MM.1S (cell line): ENCODE measurements at regions not wholly inside any gene's neighbourhood (a gene's known extent, or its start where the extent isn't known, plus 50 kb on each side); places are given as distances from the start of the nearest gene placed in this dataset.
"Not testable (repeated sequence)": the region's sequence is repeated elsewhere in the genome, so short reads cannot be mapped to it uniquely, and the experiment has no call there.

Source experiments
- DNase-seq: peaks from one replicate; pipeline ENCODE4 v3.0.0-alpha.2; 2015
- H2AFZ ChIP-seq: fragments of 300-600 bp; sonication (generic); 2 replicates; pipeline ENCODE4 v1.6.0; 2016; ENCODE audit warnings: antibody characterized with exemption, low read length
- H3F3A ChIP-seq: fragments of 300-600 bp; sonication (generic); 2 replicates; pipeline ENCODE4 v1.6.1; 2016; ENCODE audit warnings: mild to moderate bottlenecking, antibody characterized with exemption, low read length, moderate library complexity, mixed read lengths; ENCODE audit not compliant: insufficient read depth
- H3K27ac ChIP-seq: fragments of 300-600 bp; sonication (generic); 2 replicates; pipeline ENCODE4 v1.5.1; 2016; ENCODE audit warnings: mild to moderate bottlenecking, low read length
- H3K27me3 ChIP-seq: fragments of 300-600 bp; sonication (generic); replicated peaks from 2 replicates; pipeline ENCODE4 v1.6.0; 2016; ENCODE audit warnings: low read length; ENCODE audit not compliant: insufficient read depth
- H3K36me3 ChIP-seq: fragments of 300-600 bp; sonication (generic); replicated peaks from 2 replicates; pipeline ENCODE4 v1.6.1; 2016; ENCODE audit warnings: mild to moderate bottlenecking, low read length, mixed read lengths; ENCODE audit not compliant: insufficient read depth
- H3K4me1 ChIP-seq: fragments of 300-600 bp; sonication (generic); 2 replicates; pipeline ENCODE4 v1.6.1; 2016; ENCODE audit warnings: low read length, mixed read lengths
- H3K4me2 ChIP-seq: fragments of 300-600 bp; sonication (generic); 2 replicates; pipeline ENCODE4 v1.6.0; 2016; ENCODE audit warnings: low read depth, low read length
- H3K4me3 ChIP-seq: fragments of 300-600 bp; sonication (generic); 2 replicates; pipeline ENCODE4 v1.5.1; 2016; ENCODE audit warnings: low read length, mixed read lengths
- H3K79me2 ChIP-seq: fragments of 300-600 bp; sonication (generic); 2 replicates; pipeline ENCODE4 v1.6.1; 2016; ENCODE audit warnings: mixed run types, low read length, mixed read lengths
- H3K9ac ChIP-seq: fragments of 300-600 bp; sonication (generic); 2 replicates; pipeline ENCODE4 v1.6.1; 2016; ENCODE audit warnings: low read length, mixed read lengths
- H3K9me2 ChIP-seq: fragments of 300-600 bp; sonication (generic); replicated peaks from 2 replicates; pipeline ENCODE4 v1.6.1; 2016; ENCODE audit warnings: mild to moderate bottlenecking, low read length, mixed read lengths; ENCODE audit not compliant: insufficient read depth
- H3K9me3 ChIP-seq: fragments of 300-600 bp; sonication (generic); replicated peaks from 2 replicates; pipeline ENCODE4 v1.6.1; 2016; ENCODE audit warnings: mild to moderate bottlenecking, low read length, mixed read lengths; ENCODE audit not compliant: insufficient read depth
- H4K20me1 ChIP-seq: fragments of 300-600 bp; sonication (generic); 2 replicates; pipeline ENCODE4 v1.6.1; 2016; ENCODE audit warnings: mild to moderate bottlenecking, low read length, moderate library complexity, mixed read lengths; ENCODE audit not compliant: insufficient read depth

DNA sequence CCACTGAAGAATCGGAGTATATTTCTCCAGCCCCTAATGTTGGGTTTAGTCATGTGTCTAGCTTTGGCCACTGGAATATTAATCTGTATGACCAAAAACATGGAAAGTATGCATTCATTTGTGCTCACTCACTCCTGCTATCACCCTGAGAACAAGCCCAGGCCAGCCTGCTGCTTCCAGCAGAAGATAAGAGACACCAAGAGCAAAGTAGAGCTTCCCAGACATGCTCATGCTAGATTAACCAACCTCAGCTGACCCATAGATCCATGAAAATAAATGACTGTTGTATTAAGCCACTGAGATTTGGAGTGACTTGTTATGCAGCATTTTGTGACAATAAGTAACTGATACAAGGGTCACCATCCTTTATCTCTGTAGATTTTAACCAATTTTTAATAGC is 96.9 kb downstream of the UNC93B1 start:
- not testable (repeated sequence) for H3K36me3 ChIP-seq, H3K9ac ChIP-seq, H3K4me2 ChIP-seq, H3F3A ChIP-seq, H3K9me2 ChIP-seq, H2AFZ ChIP-seq, H3K79me2 ChIP-seq, H3K9me3 ChIP-seq, H3K4me3 ChIP-seq, DNase-seq, H3K27ac ChIP-seq, H3K27me3 ChIP-seq, H4K20me1 ChIP-seq, H3K4me1 ChIP-seq

DNA sequence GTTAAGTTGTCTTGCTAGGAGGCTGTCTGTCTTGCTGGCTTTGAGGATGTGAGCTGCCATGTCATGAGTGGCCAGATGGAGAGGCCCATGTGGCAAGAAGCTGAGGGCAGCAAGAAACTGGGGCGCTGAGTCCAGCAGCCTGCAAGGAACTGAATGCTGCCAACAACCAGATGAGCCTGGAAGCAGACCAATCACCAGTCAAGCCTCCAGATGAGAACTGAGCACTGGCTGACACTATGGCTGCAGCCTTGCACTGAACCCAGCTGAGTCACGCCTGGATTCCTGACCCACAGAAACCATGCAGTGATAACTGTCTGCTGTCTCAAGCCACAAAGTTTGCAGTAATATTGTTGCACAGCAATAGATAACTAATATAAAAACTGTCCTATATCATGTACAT is 104.4 kb downstream of the UNC93B1 start:
- not testable (repeated sequence) for DNase-seq, H3K4me2 ChIP-seq, H3K9me2 ChIP-seq, H3K9ac ChIP-seq, H3F3A ChIP-seq, H2AFZ ChIP-seq, H3K4me3 ChIP-seq, H3K36me3 ChIP-seq, H3K27ac ChIP-seq, H3K4me1 ChIP-seq, H3K79me2 ChIP-seq, H4K20me1 ChIP-seq, H3K27me3 ChIP-seq, H3K9me3 ChIP-seq

DNA sequence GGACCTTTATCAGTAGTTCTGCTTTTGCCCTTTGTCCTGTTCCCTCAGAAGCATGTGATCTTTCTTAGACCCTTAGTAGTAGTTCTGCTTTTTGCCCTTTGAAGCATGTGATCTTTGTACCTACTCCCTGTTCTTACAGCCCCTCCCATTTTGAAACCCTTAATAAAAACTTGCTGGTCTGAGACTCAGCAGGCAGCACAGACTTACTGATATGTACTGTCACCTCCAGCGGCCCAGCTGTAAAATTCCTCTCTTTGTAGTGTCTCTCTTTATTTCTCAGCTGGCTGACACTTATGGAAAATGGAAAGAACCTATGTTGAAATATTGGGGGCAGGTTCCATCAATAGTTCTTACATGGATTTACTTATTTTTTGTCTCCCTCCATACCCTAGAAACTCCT is 110.4 kb downstream of the UNC93B1 start:
- H3K27ac ChIP-seq, H3K4me1 ChIP-seq, H3K9me2 ChIP-seq, H3K36me3 ChIP-seq, H3K4me2 ChIP-seq, H3F3A ChIP-seq, H3K9me3 ChIP-seq, H3K4me3 ChIP-seq, H3K9ac ChIP-seq, H2AFZ ChIP-seq, H4K20me1 ChIP-seq, DNase-seq, H3K27me3 ChIP-seq: not testable (repeated sequence)
- peaks cover 11% of the 10 kb centered on the region for H3K79me2 ChIP-seq

DNA sequence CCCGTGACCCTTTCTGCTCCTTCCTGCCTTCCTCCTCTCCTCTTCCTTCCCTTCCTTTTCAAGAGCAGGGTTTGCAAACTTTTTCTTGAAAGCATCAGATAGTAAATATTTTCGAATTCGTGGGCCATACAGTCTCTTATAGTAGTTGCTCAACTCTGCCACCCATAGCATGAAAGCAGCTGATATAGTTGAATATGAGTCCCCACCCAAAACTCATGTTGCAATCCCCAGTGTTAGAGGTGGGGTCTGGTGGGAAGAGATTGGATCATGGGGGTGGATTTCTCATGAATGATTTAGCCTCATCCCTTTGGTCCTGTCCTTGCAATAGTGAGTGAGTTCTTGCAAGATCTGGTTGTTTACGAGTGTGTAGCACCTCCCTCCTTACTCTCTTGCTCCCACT is 114.3 kb downstream of the UNC93B1 start:
- H3K9me2 ChIP-seq, H3K36me3 ChIP-seq, H4K20me1 ChIP-seq, H3K27ac ChIP-seq, H3K4me3 ChIP-seq, H2AFZ ChIP-seq, DNase-seq, H3K9me3 ChIP-seq, H3K27me3 ChIP-seq, H3K4me1 ChIP-seq, H3K4me2 ChIP-seq, H3K9ac ChIP-seq: not testable (repeated sequence)
- Histone ChIP-seq H3F3A (peaks cover 15% of the 10 kb centered on the region), H3K79me2 (peaks cover 34% of the 10 kb centered on the region)

DNA sequence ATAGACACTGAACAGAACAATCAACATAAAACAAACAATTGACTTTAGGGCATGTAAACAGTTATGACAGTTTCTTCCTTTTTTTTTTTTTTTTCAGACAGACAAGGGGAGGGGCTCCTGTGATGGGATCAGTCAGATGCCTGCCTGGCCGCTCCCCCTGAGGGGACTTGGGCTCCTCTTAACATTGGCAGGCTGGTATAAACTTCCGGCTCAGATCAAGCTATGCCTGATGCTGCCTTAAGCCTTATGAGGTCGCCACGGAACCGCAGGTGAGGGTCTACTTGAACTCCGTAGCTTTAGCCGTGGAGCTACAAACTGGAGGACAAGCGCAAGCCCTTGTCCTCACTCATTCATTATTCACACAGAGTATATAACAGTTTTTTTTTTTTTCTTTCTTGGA is 115.8 kb downstream of the UNC93B1 start:
- not testable (repeated sequence) for H2AFZ ChIP-seq, H3K27me3 ChIP-seq, H3K4me3 ChIP-seq, H3K4me1 ChIP-seq, H3K27ac ChIP-seq, H3K9me3 ChIP-seq, DNase-seq, H4K20me1 ChIP-seq, H3K36me3 ChIP-seq, H3K9me2 ChIP-seq
- Histone ChIP-seq H3K79me2 (peaks cover 34% of the 10 kb centered on the region), H3K9ac (peak overlapping the region; percentile 90; the same call in 1 of the 2 replicates), H3K4me2 (peak overlapping the region; percentile 24; the same call in 1 of the 2 replicates), H3F3A (peaks cover 28% of the 10 kb centered on the region)

DNA sequence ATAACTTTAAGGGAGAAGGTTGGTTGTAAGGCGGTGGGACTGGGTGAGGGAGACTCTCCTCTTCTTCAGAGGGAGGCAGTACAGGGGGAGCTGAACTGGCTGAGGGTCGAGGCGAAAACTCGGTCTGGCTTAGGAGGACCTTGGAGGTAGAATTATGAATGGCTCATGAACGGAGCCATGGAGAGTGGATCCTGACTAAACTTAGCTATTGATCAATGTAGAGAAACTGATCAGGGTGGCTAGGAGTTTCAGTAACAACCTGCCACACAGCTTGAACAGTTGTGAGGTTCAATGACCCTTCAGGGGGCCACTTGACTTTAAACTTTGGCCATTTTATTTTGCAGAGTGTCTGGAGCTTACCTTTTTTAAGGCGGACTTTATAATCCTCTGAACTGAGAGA is 117.2 kb downstream of the UNC93B1 start:
- H3K9me2 ChIP-seq, H3K4me1 ChIP-seq, H3K27me3 ChIP-seq, H3K36me3 ChIP-seq, DNase-seq, H3K9me3 ChIP-seq, H2AFZ ChIP-seq, H4K20me1 ChIP-seq: not testable (repeated sequence)
- Histone ChIP-seq H3K27ac (peak overlapping the region; percentile 98; the same call in 1 of the 2 replicates), H3F3A (peaks cover 28% of the 10 kb centered on the region), H3K4me3 (peak overlapping the region; percentile 59), H3K9ac (peak overlapping the region; percentile 90), H3K4me2 (peak overlapping the region; percentile 24), H3K79me2 (peaks cover 34% of the 10 kb centered on the region)

DNA sequence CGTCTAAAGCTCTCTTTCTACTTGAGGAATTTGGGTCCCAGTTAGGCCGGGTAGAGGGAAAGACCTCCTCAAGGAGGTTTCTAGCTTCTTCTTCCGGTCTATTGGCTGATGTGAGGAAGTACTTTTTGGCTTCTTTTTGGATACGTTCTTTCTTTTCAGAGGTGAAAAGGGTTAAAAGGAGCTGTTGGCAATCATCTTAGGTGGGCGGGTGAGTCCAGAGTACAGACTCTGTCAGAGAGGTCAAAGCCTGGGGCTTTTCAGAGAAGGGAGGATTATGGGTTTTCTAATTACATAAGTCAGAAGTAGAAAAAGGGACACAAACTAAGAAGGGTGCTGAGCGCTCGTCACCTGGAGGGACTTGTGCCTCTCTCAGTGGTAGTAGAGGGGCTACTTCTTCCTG is 117.7 kb downstream of the UNC93B1 start:
- Histone ChIP-seq H3K9ac (peak overlapping the region; percentile 90; the same call in 1 of the 2 replicates), H3K4me1 (peaks cover 13% of the 10 kb centered on the region), H3F3A (peaks cover 28% of the 10 kb centered on the region), H3K4me3 (peak overlapping the region; percentile 59), H3K79me2 (peaks cover 34% of the 10 kb centered on the region), H3K27ac (peak overlapping the region; percentile 98; the same call in 1 of the 2 replicates), H3K4me2 (peak overlapping the region; percentile 24; the same call in 1 of the 2 replicates)
- not testable (repeated sequence) for H3K27me3 ChIP-seq, H4K20me1 ChIP-seq, DNase-seq, H3K36me3 ChIP-seq, H3K9me2 ChIP-seq, H3K9me3 ChIP-seq, H2AFZ ChIP-seq

DNA sequence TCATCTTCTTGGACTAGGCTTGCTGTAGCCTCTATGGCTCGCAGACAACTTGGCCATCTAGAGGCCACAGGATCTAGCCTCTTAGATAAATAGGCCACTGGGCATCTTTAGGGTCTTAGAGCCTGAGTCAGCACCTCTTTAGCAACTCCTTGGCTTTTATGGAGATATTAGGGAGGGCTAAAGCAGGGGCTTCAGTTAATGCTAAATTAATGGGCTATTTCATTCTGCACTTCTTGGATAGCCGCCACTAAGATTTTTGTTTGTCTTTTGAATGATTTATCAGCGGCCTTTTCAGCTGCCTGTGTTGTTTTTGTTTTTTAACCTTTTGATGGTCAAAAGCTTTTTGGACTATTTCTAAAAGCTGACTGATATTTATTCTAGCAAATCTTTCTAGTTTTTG is 118.3 kb downstream of the UNC93B1 start:
- not testable (repeated sequence) for H3K27me3 ChIP-seq, H2AFZ ChIP-seq, H3K9me3 ChIP-seq, H4K20me1 ChIP-seq, H3K9me2 ChIP-seq, H3K36me3 ChIP-seq, DNase-seq
- Histone ChIP-seq H3K27ac (peak overlapping the region; percentile 98), H3K4me2 (peak overlapping the region; percentile 69), H3K4me3 (peak overlapping the region; percentile 59), H3K79me2 (peaks cover 34% of the 10 kb centered on the region), H3K9ac (peak overlapping the region; percentile 90), H3F3A (peaks cover 28% of the 10 kb centered on the region), H3K4me1 (peaks cover 18% of the 10 kb centered on the region)
